Nephron progenitor cell (in vitro differentiated cells): ENCODE measurements at regions not wholly inside any gene's neighbourhood (a gene's known extent, or its start where the extent isn't known, plus 50 kb on each side); places are given as distances from the start of the nearest gene placed in this dataset.

Experiments used
- DNase-seq: peaks from one replicate; pipeline ENCODE4 v3.0.0; 2021
- H3K27ac Mint-ChIP-seq: 2 replicates; pipeline ENCODE4 v1.8.0; 2021; ENCODE audit warnings: mild to moderate bottlenecking, moderate library complexity, mixed read lengths
- H3K27me3 Mint-ChIP-seq: 2 replicates; pipeline ENCODE4 v1.8.0; 2021; ENCODE audit warnings: mild to moderate bottlenecking, low read depth, mixed read lengths; ENCODE audit not compliant: poor library complexity
- H3K36me3 Mint-ChIP-seq: 2 replicates; pipeline ENCODE4 v1.8.0; 2021; ENCODE audit warnings: low read depth, mixed read lengths
- H3K4me1 Mint-ChIP-seq: 2 replicates; pipeline ENCODE4 v1.8.0; 2021; ENCODE audit warnings: mixed read lengths
- H3K4me3 Mint-ChIP-seq: 2 replicates; pipeline ENCODE4 v1.8.0; 2021; ENCODE audit warnings: mild to moderate bottlenecking, moderate library complexity, mixed read lengths
- H3K9me3 Mint-ChIP-seq: 2 replicates; pipeline ENCODE4 v1.8.0; 2021; ENCODE audit warnings: mild to moderate bottlenecking, moderate library complexity, mixed read lengths
- CTCF ChIP-seq: fragments of 200-600 bp; sonication (generic); IDR thresholded peaks from 2 replicates; pipeline ENCODE4 v1.5.0; 2021; ENCODE audit warnings: antibody characterized with exemption

GRCh38 chr20:1712634-1713624, 55.4 kb upstream of the SIRPG start:
- H3K27me3 Mint-ChIP-seq: peaks cover 17% of the 10 kb centered on the region
- H3K36me3 Mint-ChIP-seq: no peaks in the 10 kb centered on the region
- DNase-seq: no peak
- H3K9me3 Mint-ChIP-seq: peaks cover 34% of the 10 kb centered on the region
- H3K27ac Mint-ChIP-seq: no peak overlapping the region
- TF ChIP-seq CTCF: no peak
- no peaks in the 10 kb centered on the region for H3K4me1 Mint-ChIP-seq
- H3K4me3 Mint-ChIP-seq: no peak overlapping the region

GRCh38 chr20:1711826-1712601, 54.4 kb upstream of the SIRPG start:
- H3K9me3 Mint-ChIP-seq: peaks cover 32% of the 10 kb centered on the region
- H3K36me3 Mint-ChIP-seq: no peaks in the 10 kb centered on the region
- DNase-seq: no peak
- peaks cover 14% of the 10 kb centered on the region for H3K27me3 Mint-ChIP-seq
- no peaks in the 10 kb centered on the region for H3K4me1 Mint-ChIP-seq
- peak overlapping the region; percentile 54 for H3K27ac Mint-ChIP-seq
- no peak overlapping the region for H3K4me3 Mint-ChIP-seq
- TF ChIP-seq CTCF: no peak

- no peak for DNase-seq
- H3K27me3 Mint-ChIP-seq: peaks cover 7% of the 10 kb centered on the region
These were observed 53.7 kb upstream of the SIRPG start for GRCh38 chr20:1711266-1711665.

GRCh38 chr20:1710484-1710883, 52.9 kb upstream of the SIRPG start:
- TF ChIP-seq CTCF: no peak
- Mint-ChIP-seq H3K36me3 (no peaks in the 10 kb centered on the region), H3K4me1 (peaks cover 5% of the 10 kb centered on the region), H3K9me3 (peaks cover 26% of the 10 kb centered on the region), H3K4me3 (no peak overlapping the region), H3K27ac (no peak overlapping the region), H3K27me3 (peaks cover 8% of the 10 kb centered on the region)
- DNase-seq: no peak

More at GRCh38 chr20:1711266-1711665, 53.7 kb upstream of the SIRPG start:
- peaks cover 5% of the 10 kb centered on the region for H3K4me1 Mint-ChIP-seq
- no peak overlapping the region for H3K4me3 Mint-ChIP-seq
- H3K9me3 Mint-ChIP-seq: peaks cover 26% of the 10 kb centered on the region
- H3K36me3 Mint-ChIP-seq: no peaks in the 10 kb centered on the region
- TF ChIP-seq CTCF: no peak
- H3K27ac Mint-ChIP-seq: no peak overlapping the region

GRCh38 chr20:1707588-1708449, 50.2 kb upstream of the SIRPG start:
- Mint-ChIP-seq H3K36me3 (no peaks in the 10 kb centered on the region), H3K27ac (no peak overlapping the region), H3K4me1 (peaks cover 5% of the 10 kb centered on the region), H3K9me3 (peaks cover 22% of the 10 kb centered on the region), H3K4me3 (no peak overlapping the region), H3K27me3 (peaks cover 8% of the 10 kb centered on the region)
- no peak for TF ChIP-seq CTCF
- DNase-seq: no peak
